Adrenal gland (tissue), 5 donors: ENCODE measurements at regions not wholly inside any gene's neighbourhood (a gene's known extent, or its start where the extent isn't known, plus 50 kb on each side); places are given as distances from the start of the nearest gene placed in this dataset.

Experiments used
- CTCF ChIP-seq, 6 experiments: fragments of 450-650 bp in 4 of 6; fragments of 200-600 bp in 2 of 6; sonication (generic) in 1 of 6; IDR thresholded peaks; 1 replicate in 5 of 6; 2 replicates in 1 of 6; pipeline versions ENCODE4 v1.5.1 to v1.8.0; 2016 to 2021; ENCODE audit warnings: antibody characterized with exemption in 6 of 6, mild to moderate bottlenecking in 2 of 6, moderate library complexity in 1 of 6
- POLR2A ChIP-seq, 2 donors: fragments of 450-650 bp; IDR thresholded peaks; one replicate each; pipeline ENCODE4 v1.6.1; 2017; ENCODE audit warnings: antibody characterized with exemption in 2 of 2, mild to moderate bottlenecking in 2 of 2, moderate library complexity in 1 of 2
- donor health status: DM: no; HTN: no; CAD: no.

- no peak for TF ChIP-seq CTCF (IDR thresholded peaks at IDR 0.05)
- no peak for TF ChIP-seq POLR2A (IDR thresholded peaks at IDR 0.05)
Measured at GRCh38 chr9:744790-745484, 96.6 kb upstream of the DMRT1 start.
